ENCODE measurements at regions not wholly inside any gene's neighbourhood (a gene's known extent, or its start where the extent isn't known, plus 50 kb on each side); places are given as distances from the start of the nearest gene placed in this dataset.

- no peak overlapping the region for H3K27ac ChIP-seq
- no peak overlapping the region for H3K4me3 ChIP-seq
- no peaks in the 10 kb centered on the region for H3K36me3 ChIP-seq
- H3K4me1 ChIP-seq, result no peaks in the 10 kb centered on the region
- no peaks in the 10 kb centered on the region for H3K27me3 ChIP-seq
- TF ChIP-seq CTCF (IDR thresholded peaks at IDR 0.05), result no peak
- no peak for DNase-seq
- intact Hi-C loops (cut with DNase I), result no loop called here
- ATAC-seq, result no peak
- H3K9me3 ChIP-seq, result no peaks in the 10 kb centered on the region
These were observed 115.2 kb downstream of the TRIM36 start for GRCh38 chr5:115054387-115054951.

DNA sequence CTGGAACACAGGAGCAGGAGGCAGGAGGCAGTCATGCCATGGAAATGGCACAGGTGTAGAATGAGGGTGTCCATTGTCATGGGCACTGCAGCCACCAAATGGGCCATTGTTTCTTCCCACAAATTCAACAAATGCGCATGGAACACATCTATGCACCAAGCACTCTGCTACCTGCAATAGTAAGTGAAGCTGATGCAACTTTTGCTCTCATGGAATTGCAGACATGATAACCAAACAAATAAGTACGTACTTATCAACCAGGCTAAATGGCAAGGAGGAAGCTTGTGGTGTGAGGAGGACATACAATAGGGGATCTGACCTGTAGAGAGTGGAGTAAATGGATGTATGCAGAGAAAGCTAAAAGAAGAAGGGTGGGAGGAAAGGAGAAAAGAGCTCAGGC, 116.8 kb downstream of the TRIM36 start:
- H3K9me3 ChIP-seq, result no peaks in the 10 kb centered on the region
- no peaks in the 10 kb centered on the region for H3K36me3 ChIP-seq
- intact Hi-C loops (cut with DNase I), result no loop called here
- no peaks in the 10 kb centered on the region for H3K4me1 ChIP-seq
- no peak overlapping the region for H3K27ac ChIP-seq
- no peak overlapping the region for H3K4me3 ChIP-seq
- no peak for ATAC-seq
- H3K27me3 ChIP-seq, result no peaks in the 10 kb centered on the region
- no peak for DNase-seq
- no peak for TF ChIP-seq CTCF (IDR thresholded peaks at IDR 0.05)

DNA sequence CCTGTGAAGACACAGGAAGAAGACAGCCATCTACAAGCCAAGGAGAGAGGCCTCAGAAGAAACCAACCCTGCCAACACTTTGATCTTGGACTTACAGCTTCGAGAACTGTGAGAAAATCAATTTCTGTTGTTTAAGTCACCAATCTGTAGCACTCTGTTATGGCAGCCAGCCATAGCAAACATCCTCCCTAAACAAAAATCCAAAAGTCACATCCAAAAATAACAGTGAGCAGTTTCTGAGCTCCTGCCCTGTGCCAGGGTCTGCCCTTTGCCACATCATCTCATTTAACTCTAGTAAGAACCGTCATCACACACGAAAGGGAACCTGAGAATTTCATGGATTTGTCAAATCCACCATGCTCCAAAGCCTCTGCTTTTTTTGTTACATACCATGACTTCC, 118.8 kb downstream of the TRIM36 start:
- H3K4me3 ChIP-seq, result no peak overlapping the region
- H3K27me3 ChIP-seq, result no peaks in the 10 kb centered on the region
- H3K9me3 ChIP-seq, result no peaks in the 10 kb centered on the region
- H3K27ac ChIP-seq, result no peak overlapping the region
- ATAC-seq, result no peak
- intact Hi-C loops (cut with DNase I), result no loop called here
- no peaks in the 10 kb centered on the region for H3K4me1 ChIP-seq
- H3K36me3 ChIP-seq, result no peaks in the 10 kb centered on the region
- TF ChIP-seq CTCF (IDR thresholded peaks at IDR 0.05), result no peak
- no peak for DNase-seq

- ATAC-seq, result no peak
- intact Hi-C loops (cut with DNase I), result no loop called here
- no peak for DNase-seq
These were observed 135.8 kb downstream of the TRIM36 start for GRCh38 chr5:115033861-115034260.

DNA sequence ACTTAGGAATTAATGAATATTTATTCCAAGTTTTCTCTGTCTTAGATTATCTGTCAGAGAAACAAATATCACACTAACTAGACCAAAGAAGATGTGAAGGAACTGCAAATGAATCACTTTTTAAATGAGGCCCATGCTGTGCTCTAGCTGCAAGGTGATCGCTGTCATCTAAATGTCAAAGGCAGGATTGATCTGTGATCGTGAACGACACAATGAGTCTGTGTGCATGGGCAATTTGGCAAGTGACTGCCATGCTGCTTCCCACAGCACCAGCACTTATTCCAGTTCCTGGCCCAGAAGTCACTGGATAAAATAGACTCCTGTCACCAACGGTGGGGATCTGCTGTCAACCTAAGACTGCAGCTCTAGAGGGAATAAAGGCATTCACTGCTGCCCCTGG, 141.2 kb downstream of the TRIM36 start:
- H3K4me1 ChIP-seq, result no peaks in the 10 kb centered on the region
- ATAC-seq, result no peak

More at GRCh38 chr5:115033861-115034260, 135.8 kb downstream of the TRIM36 start:
- no peak for TF ChIP-seq CTCF (IDR thresholded peaks at IDR 0.05)
- Histone ChIP-seq H3K27me3 (no peaks in the 10 kb centered on the region), H3K27ac (no peak overlapping the region), H3K4me1 (no peaks in the 10 kb centered on the region), H3K4me3 (no peak overlapping the region), H3K9me3 (no peaks in the 10 kb centered on the region), H3K36me3 (no peaks in the 10 kb centered on the region)

More for the DNA sequence above, 141.2 kb downstream of the TRIM36 start:
- Histone ChIP-seq H3K9me3 (no peaks in the 10 kb centered on the region), H3K4me3 (no peak overlapping the region), H3K36me3 (no peaks in the 10 kb centered on the region), H3K27ac (no peak overlapping the region), H3K27me3 (no peaks in the 10 kb centered on the region)
- intact Hi-C loops (cut with DNase I), result no loop called here
- TF ChIP-seq CTCF (IDR thresholded peaks at IDR 0.05), result no peak
- no peak for DNase-seq
